Karpas-422 (cell line): ENCODE measurements at regions not wholly inside any gene's neighbourhood (a gene's known extent, or its start where the extent isn't known, plus 50 kb on each side); places are given as distances from the start of the nearest gene placed in this dataset.

Experiments used
- DNase-seq: peaks from one replicate; pipeline ENCODE4 v3.0.0-alpha.2; 2015
- H2AFZ ChIP-seq: fragments of 200-600 bp; sonication (generic); 2 replicates; pipeline ENCODE4 v1.6.1; 2014; ENCODE audit warnings: antibody characterized with exemption, low read length, mixed read lengths
- H3K27ac ChIP-seq: fragments of 200-600 bp; sonication (generic); 2 replicates; pipeline ENCODE4 v1.5.1; 2014; ENCODE audit warnings: mild to moderate bottlenecking, low read length, moderate library complexity
- H3K27me3 ChIP-seq: fragments of 200-600 bp; sonication (generic); 2 replicates; pipeline ENCODE4 v1.6.1; 2014; ENCODE audit warnings: low read length, mixed read lengths
- H3K36me3 ChIP-seq: fragments of 200-600 bp; sonication (generic); 2 replicates; pipeline ENCODE4 v1.6.1; 2014; ENCODE audit warnings: low read length, mixed read lengths; ENCODE audit not compliant: insufficient read depth
- H3K4me1 ChIP-seq: fragments of 200-600 bp; sonication (generic); 2 replicates; pipeline ENCODE4 v1.6.1; 2014; ENCODE audit warnings: mild to moderate bottlenecking, low read length, mixed read lengths
- H3K4me2 ChIP-seq: fragments of 200-600 bp; sonication (generic); 2 replicates; pipeline ENCODE4 v1.6.1; 2014; ENCODE audit warnings: low read length, low read depth, mild to moderate bottlenecking; ENCODE audit not compliant: poor library complexity, severe bottlenecking
- H3K4me3 ChIP-seq: fragments of 200-600 bp; sonication (generic); 2 replicates; pipeline ENCODE4 v1.5.1; 2014; ENCODE audit warnings: mild to moderate bottlenecking, antibody characterized with exemption, low read length, mixed read lengths
- H3K79me2 ChIP-seq: fragments of 200-600 bp; sonication (generic); 2 replicates; pipeline ENCODE4 v1.6.1; 2014; ENCODE audit warnings: mild to moderate bottlenecking, low read length, mixed read lengths
- H3K9ac ChIP-seq: fragments of 200-600 bp; sonication (generic); 2 replicates; pipeline ENCODE4 v1.6.0; 2014; ENCODE audit warnings: low read length
- H3K9me2 ChIP-seq: fragments of 200-600 bp; sonication (generic), shearing (Covaris generic); replicated peaks from 2 replicates; pipeline ENCODE4 v1.6.0; 2014; ENCODE audit warnings: mild to moderate bottlenecking, low read length, moderate library complexity; ENCODE audit not compliant: insufficient read depth
- H3K9me3 ChIP-seq: fragments of 300-700, 200-600 bp; sonication (generic); 2 replicates; pipeline ENCODE4 v1.6.1; 2014; ENCODE audit warnings: low read length, mixed read lengths
- H4K20me1 ChIP-seq: fragments of 200-600 bp; sonication (generic); 2 replicates; pipeline ENCODE4 v1.6.1; 2014; ENCODE audit warnings: mild to moderate bottlenecking, antibody characterized with exemption, low read length, low read depth; ENCODE audit not compliant: insufficient read depth

- peak; percentile 62 for DNase-seq
- H3K27ac ChIP-seq: peak overlapping the region; percentile 88
Observed at GRCh38 chrX:7219153-7219705, 71.3 kb upstream of the PUDP start.

DNA sequence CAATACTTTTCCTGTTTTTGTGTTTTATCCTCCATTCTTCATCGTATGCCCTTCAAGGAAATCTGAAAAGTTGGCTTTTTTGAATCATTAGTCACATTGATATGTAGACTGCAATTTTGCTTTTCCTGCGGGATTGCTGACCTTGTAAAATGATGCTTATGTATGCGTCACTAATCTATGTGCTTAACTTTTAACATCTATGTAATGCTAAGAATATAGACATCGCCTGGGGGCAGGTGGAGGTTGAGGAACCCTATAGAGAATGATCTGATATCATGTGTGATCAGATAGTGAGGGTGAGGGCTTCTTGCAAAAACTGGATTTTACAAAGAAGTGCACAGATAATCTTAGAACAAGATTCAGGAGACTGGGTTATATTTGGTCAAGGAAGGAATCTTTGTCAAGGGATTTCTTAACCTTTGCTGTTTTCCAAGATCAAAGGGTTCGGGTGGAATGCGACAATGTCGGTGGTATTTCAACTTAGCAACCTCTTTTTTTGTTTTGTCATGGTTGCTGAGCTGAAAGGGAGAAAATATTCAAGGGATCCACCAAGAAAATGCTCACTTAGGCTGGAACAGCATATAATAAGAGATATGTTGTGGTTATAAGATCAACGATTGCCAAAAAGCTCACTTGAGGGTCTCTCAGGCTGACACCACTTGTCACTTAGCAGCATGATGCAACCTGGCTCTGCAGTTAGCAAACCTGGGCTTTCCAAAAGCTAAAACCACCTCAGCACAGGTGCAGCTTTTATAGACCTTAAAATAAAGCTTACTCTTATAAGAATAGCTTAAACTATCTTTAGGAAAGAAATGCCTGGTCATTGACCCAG lies 70.6 kb upstream of the PUDP start:
- 0 out of 2 replicates have a peak overlapping the region, but pooled peaks have one; percentile 5 for H3K4me3 ChIP-seq
- no peaks in the 10 kb centered on the region; the same call in 1 of the 2 replicates for H4K20me1 ChIP-seq

More at GRCh38 chrX:7219153-7219705, 71.3 kb upstream of the PUDP start:
- no peaks in the 10 kb centered on the region for H3K9me3 ChIP-seq
- peak overlapping the region; percentile 43; the same call in 1 of the 2 replicates for H3K9ac ChIP-seq
- 0 out of 2 replicates have a peak overlapping the region, but pooled peaks have one; percentile 5 for H3K4me3 ChIP-seq
- H3K4me1 ChIP-seq: peaks cover 73% of the 10 kb centered on the region
- no peaks in the 10 kb centered on the region for H3K9me2 ChIP-seq
- H3K4me2 ChIP-seq: peak overlapping the region; percentile 66
- H4K20me1 ChIP-seq: no peaks in the 10 kb centered on the region; the same call in 1 of the 2 replicates
- H2AFZ ChIP-seq: no peak overlapping the region
- no peaks in the 10 kb centered on the region for H3K27me3 ChIP-seq
- H3K36me3 ChIP-seq: peaks cover 7% of the 10 kb centered on the region; the same call in 1 of the 2 replicates
- H3K79me2 ChIP-seq: peaks cover 64% of the 10 kb centered on the region

DNA sequence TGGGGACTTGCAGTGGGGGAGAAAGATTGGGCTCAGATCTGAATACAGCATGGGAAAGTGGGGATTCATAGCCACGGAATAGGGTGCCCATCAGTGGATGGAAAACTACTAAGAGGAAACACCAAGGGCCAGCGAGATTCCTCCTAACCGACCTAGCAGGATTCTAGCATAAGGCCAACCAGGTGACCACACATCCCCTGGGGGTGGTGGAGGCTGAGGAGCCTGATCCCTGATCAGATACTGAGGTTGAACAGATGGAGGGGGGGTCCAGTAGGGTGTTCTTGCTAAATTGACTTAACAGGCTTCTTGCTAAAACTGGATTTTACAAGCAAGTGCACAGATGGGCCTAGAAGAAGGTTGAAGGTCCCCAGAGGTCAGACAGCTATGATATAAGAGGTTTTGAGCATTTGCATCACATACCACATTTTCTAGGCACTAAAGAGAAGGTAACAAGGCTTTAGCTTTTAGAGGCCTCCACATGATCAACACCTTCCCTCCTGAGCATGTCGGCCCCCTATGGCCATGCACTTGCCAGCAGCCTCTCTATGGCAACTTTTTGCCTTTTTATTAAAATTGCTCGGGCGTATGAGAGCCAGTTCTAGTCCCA lies 69.1 kb upstream of the PUDP start:
- H3K36me3 ChIP-seq: peaks cover 7% of the 10 kb centered on the region; the same call in 1 of the 2 replicates
- no peaks in the 10 kb centered on the region for H3K9me3 ChIP-seq
- peak overlapping the region; percentile 88 for H3K27ac ChIP-seq
- H2AFZ ChIP-seq: no peak overlapping the region
- peak overlapping the region; percentile 28; the same call in 1 of the 2 replicates for H3K4me3 ChIP-seq
- H3K79me2 ChIP-seq: peaks cover 45% of the 10 kb centered on the region
- peak overlapping the region; percentile 66 for H3K4me2 ChIP-seq
- H3K4me1 ChIP-seq: peaks cover 59% of the 10 kb centered on the region
- no peaks in the 10 kb centered on the region; the same call in 1 of the 2 replicates for H4K20me1 ChIP-seq
- H3K9me2 ChIP-seq: no peaks in the 10 kb centered on the region
- H3K27me3 ChIP-seq: no peaks in the 10 kb centered on the region
- H3K9ac ChIP-seq: peak overlapping the region; percentile 51
- peak; percentile 92 for DNase-seq

More for the DNA sequence above, 70.6 kb upstream of the PUDP start:
- Histone ChIP-seq H3K27me3 (no peaks in the 10 kb centered on the region), H3K4me2 (peak overlapping the region; percentile 66), H3K9me3 (no peaks in the 10 kb centered on the region), H3K9ac (peak overlapping the region; percentile 43), H3K36me3 (peaks cover 7% of the 10 kb centered on the region; the same call in 1 of the 2 replicates), H3K9me2 (no peaks in the 10 kb centered on the region), H3K4me1 (peaks cover 70% of the 10 kb centered on the region), H2AFZ (no peak overlapping the region), H3K27ac (peak overlapping the region; percentile 88), H3K79me2 (peaks cover 60% of the 10 kb centered on the region)
- DNase-seq: peak; percentile 54

GRCh38 chrX:7215842-7216241 lies 67.9 kb upstream of the PUDP start:
- Histone ChIP-seq H3K4me3 (no peak overlapping the region), H3K4me1 (peaks cover 51% of the 10 kb centered on the region), H3K27ac (peak overlapping the region; percentile 88), H3K36me3 (peaks cover 7% of the 10 kb centered on the region; the same call in 1 of the 2 replicates), H4K20me1 (no peaks in the 10 kb centered on the region; the same call in 1 of the 2 replicates), H3K27me3 (no peaks in the 10 kb centered on the region), H3K4me2 (peak overlapping the region; percentile 66), H3K79me2 (peaks cover 44% of the 10 kb centered on the region), H3K9me3 (no peaks in the 10 kb centered on the region), H3K9ac (no peak overlapping the region; the same call in 1 of the 2 replicates), H3K9me2 (no peaks in the 10 kb centered on the region), H2AFZ (no peak overlapping the region)
- DNase-seq: no peak

- Histone ChIP-seq H3K9ac (no peak overlapping the region), H3K4me3 (no peak overlapping the region), H3K27me3 (no peaks in the 10 kb centered on the region), H3K36me3 (no peaks in the 10 kb centered on the region), H2AFZ (no peak overlapping the region), H3K79me2 (peaks cover 33% of the 10 kb centered on the region), H3K9me3 (no peaks in the 10 kb centered on the region), H3K4me1 (peaks cover 41% of the 10 kb centered on the region), H4K20me1 (no peaks in the 10 kb centered on the region), H3K4me2 (no peak overlapping the region), H3K9me2 (no peaks in the 10 kb centered on the region), H3K27ac (no peak overlapping the region)
- no peak for DNase-seq
Observed at GRCh38 chrX:7214251-7214650, 66.3 kb upstream of the PUDP start.

GRCh38 chrX:7205037-7205577 lies 57.2 kb upstream of the PUDP start:
- Histone ChIP-seq H3K9me3 (no peaks in the 10 kb centered on the region), H2AFZ (no peak overlapping the region), H4K20me1 (no peaks in the 10 kb centered on the region), H3K79me2 (peaks cover 80% of the 10 kb centered on the region), H3K4me2 (no peak overlapping the region), H3K27me3 (no peaks in the 10 kb centered on the region), H3K36me3 (0 out of 2 replicates have a peak, but pooled peaks cover 10% of the 10 kb centered on the region), H3K9me2 (no peaks in the 10 kb centered on the region), H3K27ac (peak overlapping the region; percentile 49), H3K4me3 (no peak overlapping the region), H3K4me1 (peaks cover 55% of the 10 kb centered on the region), H3K9ac (no peak overlapping the region)
- no peak for DNase-seq

- H3K4me2 ChIP-seq: no peak overlapping the region
- H4K20me1 ChIP-seq: no peaks in the 10 kb centered on the region
- H3K9me2 ChIP-seq: no peaks in the 10 kb centered on the region
- H2AFZ ChIP-seq: no peak overlapping the region
- H3K79me2 ChIP-seq: peaks cover 81% of the 10 kb centered on the region
- no peak for DNase-seq
- peaks cover 55% of the 10 kb centered on the region for H3K4me1 ChIP-seq
- H3K9ac ChIP-seq: no peak overlapping the region
- H3K36me3 ChIP-seq: 0 out of 2 replicates have a peak, but pooled peaks cover 11% of the 10 kb centered on the region
- no peak overlapping the region for H3K4me3 ChIP-seq
- H3K27ac ChIP-seq: peak overlapping the region; percentile 49
- H3K9me3 ChIP-seq: no peaks in the 10 kb centered on the region
- no peaks in the 10 kb centered on the region for H3K27me3 ChIP-seq
Observed at GRCh38 chrX:7204619-7205018, 56.7 kb upstream of the PUDP start.
